Kidney epithelial cell (primary cell): ENCODE measurements at regions not wholly inside any gene's neighbourhood (a gene's known extent, or its start where the extent isn't known, plus 50 kb on each side); places are given as distances from the start of the nearest gene placed in this dataset.

Source experiments
- DNase-seq: peaks from one replicate; pipeline ENCODE4 v3.0.0-alpha.2; 2010; ENCODE audit warnings: low read depth
- H3K27me3 ChIP-seq: 2 replicates; pipeline ENCODE4 v1.6.0; 2011; ENCODE audit warnings: low read length; ENCODE audit not compliant: control insufficient read depth, insufficient read depth
- H3K36me3 ChIP-seq: 2 replicates; pipeline ENCODE4 v1.5.1; 2011; ENCODE audit warnings: low read length; ENCODE audit not compliant: control insufficient read depth, insufficient read depth
- H3K4me3 ChIP-seq: 2 replicates; pipeline ENCODE4 v1.5.1; 2011; ENCODE audit warnings: low read depth, mild to moderate bottlenecking, control low read depth, low read length
- TF ChIP-seq, protein P1 (sequence below): IDR thresholded peaks from 2 replicates; pipeline ENCODE4 v1.5.1; 2011; ENCODE audit warnings: mild to moderate bottlenecking, moderate library complexity, low read length, control low read depth, inconsistent platforms; ENCODE audit not compliant: insufficient read depth, poor library complexity, severe bottlenecking

DNA sequence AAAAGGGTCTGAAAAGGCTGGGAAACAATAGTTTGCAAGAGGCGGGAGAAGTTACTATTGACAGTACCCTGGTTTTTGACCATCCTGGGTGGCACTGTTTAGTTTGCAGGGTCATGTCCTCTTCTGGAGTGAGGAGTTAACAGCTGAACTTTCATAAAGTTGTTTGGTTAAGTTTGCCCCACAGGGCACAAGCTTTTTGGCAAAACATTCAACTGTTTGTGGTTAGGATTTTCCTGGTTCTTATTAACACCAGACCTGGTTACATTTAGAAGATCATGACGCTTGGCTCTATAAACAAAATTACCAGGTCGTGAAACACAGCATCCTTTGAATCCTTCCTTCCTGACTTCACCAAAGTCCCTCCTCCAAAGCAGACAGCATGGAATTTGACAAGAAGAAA is 106.1 kb downstream of the RIN2 start:
- DNase-seq, result no peak
- TF ChIP-seq, protein P1, sequence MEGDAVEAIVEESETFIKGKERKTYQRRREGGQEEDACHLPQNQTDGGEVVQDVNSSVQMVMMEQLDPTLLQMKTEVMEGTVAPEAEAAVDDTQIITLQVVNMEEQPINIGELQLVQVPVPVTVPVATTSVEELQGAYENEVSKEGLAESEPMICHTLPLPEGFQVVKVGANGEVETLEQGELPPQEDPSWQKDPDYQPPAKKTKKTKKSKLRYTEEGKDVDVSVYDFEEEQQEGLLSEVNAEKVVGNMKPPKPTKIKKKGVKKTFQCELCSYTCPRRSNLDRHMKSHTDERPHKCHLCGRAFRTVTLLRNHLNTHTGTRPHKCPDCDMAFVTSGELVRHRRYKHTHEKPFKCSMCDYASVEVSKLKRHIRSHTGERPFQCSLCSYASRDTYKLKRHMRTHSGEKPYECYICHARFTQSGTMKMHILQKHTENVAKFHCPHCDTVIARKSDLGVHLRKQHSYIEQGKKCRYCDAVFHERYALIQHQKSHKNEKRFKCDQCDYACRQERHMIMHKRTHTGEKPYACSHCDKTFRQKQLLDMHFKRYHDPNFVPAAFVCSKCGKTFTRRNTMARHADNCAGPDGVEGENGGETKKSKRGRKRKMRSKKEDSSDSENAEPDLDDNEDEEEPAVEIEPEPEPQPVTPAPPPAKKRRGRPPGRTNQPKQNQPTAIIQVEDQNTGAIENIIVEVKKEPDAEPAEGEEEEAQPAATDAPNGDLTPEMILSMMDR, result no peak
- Histone ChIP-seq H3K4me3 (no peak overlapping the region), H3K27me3 (no peaks in the 10 kb centered on the region), H3K36me3 (no peaks in the 10 kb centered on the region)

DNA sequence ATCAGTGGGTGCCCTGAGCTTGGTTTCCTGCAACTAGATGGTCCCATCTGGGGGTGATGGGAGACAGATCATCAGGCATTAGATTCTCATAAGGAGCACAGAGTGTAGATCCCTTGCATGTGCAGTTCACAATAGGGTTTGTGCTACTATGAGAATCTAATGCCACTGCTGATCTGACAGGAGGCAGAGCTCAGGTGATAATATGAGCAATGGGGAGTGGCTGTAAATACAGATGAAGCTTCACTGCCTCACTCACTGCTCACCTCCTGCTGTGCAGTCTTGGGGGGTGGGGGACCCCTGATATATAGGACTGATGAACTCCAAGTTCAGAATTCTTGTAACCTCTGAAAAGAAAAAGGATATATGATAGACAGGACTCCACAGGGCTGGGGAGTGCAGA is 108.0 kb downstream of the RIN2 start:
- TF ChIP-seq, protein P1, result no peak
- DNase-seq, result no peak
- Histone ChIP-seq H3K36me3 (no peaks in the 10 kb centered on the region), H3K4me3 (no peak overlapping the region), H3K27me3 (no peaks in the 10 kb centered on the region)

DNA sequence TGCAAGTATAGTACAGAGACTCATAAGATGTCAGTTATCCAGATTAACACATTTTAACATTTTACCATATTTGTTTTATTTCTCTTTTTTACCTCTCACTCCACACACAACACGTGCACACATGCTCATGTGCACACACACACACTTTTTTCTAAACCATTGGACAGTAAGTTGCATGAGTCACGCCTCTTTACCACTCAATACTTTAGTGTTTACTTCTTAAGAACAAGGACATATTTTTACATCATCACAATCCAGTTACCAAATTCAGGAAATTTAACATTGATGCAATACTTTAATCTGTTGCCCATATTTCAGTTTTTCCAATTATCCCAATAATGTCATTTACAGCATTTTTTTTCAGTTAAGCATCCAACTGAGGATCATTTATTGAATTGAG is 109.0 kb downstream of the RIN2 start:
- Histone ChIP-seq H3K36me3 (no peaks in the 10 kb centered on the region), H3K27me3 (no peaks in the 10 kb centered on the region), H3K4me3 (no peak overlapping the region)
- DNase-seq, result no peak
- TF ChIP-seq, protein P1, result no peak

DNA sequence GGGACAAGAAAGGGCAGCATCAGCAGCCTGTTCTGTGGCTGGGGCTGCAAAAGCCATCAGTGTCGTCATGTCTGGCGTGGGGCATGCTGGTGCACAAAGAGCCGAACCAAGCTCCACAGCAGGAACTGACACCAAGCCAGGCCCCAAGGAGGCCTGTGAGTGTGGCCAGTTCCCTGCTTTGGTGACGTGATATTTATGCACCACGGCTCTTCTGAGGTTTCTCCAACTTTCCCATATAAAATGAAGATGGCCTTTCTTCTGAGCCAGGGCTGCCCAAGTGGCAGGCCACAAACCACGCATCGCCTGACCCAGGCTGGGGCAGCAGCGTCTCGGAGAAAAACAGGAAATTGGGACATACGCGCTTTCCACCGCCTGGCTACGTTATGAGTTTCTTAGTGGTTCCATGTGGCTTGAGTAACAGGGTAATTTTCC is 109.9 kb downstream of the RIN2 start:
- Histone ChIP-seq H3K36me3 (no peaks in the 10 kb centered on the region), H3K4me3 (no peak overlapping the region), H3K27me3 (no peaks in the 10 kb centered on the region)
- no peak for DNase-seq
- TF ChIP-seq, protein P1, result no peak

DNA sequence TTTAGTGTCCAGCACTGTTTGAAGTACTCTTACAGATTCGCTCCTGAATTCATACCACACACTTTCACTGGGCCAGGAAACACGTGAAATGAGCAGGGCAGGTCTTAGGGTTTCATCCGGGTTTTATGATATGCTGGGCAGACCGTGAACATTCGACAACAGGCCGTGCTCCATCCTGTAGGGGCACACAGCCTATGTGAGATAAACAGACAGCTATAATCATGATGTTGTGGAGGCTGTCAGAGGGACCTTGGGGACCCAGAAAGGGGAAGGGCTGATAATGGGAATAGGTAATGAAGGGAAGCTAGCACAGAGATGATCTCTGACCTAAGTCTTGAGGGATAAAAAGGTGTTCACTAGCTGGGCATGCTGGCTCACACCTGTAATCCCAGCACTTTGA is 110.4 kb downstream of the RIN2 start:
- no peak for DNase-seq
- no peak overlapping the region for H3K4me3 ChIP-seq
- TF ChIP-seq, protein P1, result no peak
- H3K36me3 ChIP-seq, result no peaks in the 10 kb centered on the region
- H3K27me3 ChIP-seq, result no peaks in the 10 kb centered on the region

DNA sequence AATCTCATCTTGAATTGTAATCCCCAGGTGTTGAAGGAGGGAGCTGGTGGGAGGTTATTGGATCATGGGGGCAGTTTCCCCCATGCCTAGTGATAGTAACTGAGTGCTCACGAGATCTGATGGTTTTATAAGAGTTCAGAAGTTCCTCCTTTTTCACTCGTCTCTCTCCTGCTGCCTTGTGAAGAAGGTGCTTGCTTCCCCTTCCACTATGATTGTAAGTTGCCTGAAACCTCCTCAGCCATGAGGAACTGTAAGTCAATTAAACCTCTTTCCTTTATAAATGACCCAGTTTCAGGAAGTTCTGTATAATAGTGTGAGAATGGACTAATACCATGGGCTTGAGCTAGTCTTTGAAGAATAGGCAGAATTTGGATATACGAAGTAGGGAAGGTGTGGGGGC is 113.9 kb downstream of the RIN2 start:
- Histone ChIP-seq H3K36me3 (no peaks in the 10 kb centered on the region), H3K27me3 (no peaks in the 10 kb centered on the region), H3K4me3 (no peak overlapping the region)
- no peak for DNase-seq
- TF ChIP-seq, protein P1, result no peak
